ENCODE measurements at regions not wholly inside any gene's neighbourhood (a gene's known extent, or its start where the extent isn't known, plus 50 kb on each side); places are given as distances from the start of the nearest gene placed in this dataset.

DNA sequence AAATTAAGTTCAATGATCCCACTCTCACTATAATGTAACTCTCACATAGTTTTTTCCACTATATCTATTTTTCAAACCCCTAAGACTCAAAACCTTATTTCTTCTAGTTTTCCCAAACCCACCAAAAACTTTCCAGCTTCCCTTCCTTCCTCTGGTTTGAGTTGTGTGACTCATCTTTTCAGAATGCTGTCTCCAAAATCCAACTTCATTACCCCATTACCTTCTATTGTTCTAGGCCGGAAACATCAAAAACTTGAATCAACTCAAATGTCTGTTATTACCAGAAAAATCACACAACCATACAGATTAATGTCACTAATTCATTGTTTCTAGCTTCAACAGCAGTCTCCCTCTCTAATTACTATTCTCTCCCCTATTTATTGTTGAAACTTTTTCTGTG lies 1090.3 kb downstream of the HACE1 start:
- Histone ChIP-seq H3K27ac (ENCODE audit: low read length) (no peak overlapping the region), H3K4me1 (ENCODE audit: control insufficient read depth, insufficient read depth, low read length) (no peaks in the 10 kb centered on the region), H3K9me3 (ENCODE audit: control insufficient read depth, insufficient read depth, low read depth, low read length) (no peaks in the 10 kb centered on the region), H3K27me3 (ENCODE audit: control insufficient read depth, insufficient read depth, low read length) (no peaks in the 10 kb centered on the region), H3K36me3 (ENCODE audit: control insufficient read depth, insufficient read depth, low read length) (no peaks in the 10 kb centered on the region), H3K4me3 (ENCODE audit: low read depth in 2 of 2, low read length in 2 of 2) (no peak overlapping the region)
- in situ Hi-C loops (cut with HindIII; ENCODE audit: low pct_unique_long_range_greater_than_20kb, low sequenced_read_pairs), result no loop called here
- no peak for DNase-seq (ENCODE audit: low read depth, low spot score)
- BruUV-seq (replicated peaks), result no TSS peak
- CTCF ChIA-PET, result no interaction called here
- no peak for ATAC-seq
- POLR2A ChIA-PET, result no interaction called here
- intact Hi-C loops (cut with micrococcal nuclease; ENCODE audit: unreplicated experiment), result no loop called here
- TF ChIP-seq, protein P1, sequence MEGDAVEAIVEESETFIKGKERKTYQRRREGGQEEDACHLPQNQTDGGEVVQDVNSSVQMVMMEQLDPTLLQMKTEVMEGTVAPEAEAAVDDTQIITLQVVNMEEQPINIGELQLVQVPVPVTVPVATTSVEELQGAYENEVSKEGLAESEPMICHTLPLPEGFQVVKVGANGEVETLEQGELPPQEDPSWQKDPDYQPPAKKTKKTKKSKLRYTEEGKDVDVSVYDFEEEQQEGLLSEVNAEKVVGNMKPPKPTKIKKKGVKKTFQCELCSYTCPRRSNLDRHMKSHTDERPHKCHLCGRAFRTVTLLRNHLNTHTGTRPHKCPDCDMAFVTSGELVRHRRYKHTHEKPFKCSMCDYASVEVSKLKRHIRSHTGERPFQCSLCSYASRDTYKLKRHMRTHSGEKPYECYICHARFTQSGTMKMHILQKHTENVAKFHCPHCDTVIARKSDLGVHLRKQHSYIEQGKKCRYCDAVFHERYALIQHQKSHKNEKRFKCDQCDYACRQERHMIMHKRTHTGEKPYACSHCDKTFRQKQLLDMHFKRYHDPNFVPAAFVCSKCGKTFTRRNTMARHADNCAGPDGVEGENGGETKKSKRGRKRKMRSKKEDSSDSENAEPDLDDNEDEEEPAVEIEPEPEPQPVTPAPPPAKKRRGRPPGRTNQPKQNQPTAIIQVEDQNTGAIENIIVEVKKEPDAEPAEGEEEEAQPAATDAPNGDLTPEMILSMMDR (IDR thresholded peaks at IDR 0.05), result no peak
- TF ChIP-seq TCF7L2 (IDR thresholded peaks at IDR 0.05; ENCODE audit: low read depth, low read length) (no peak), POLR2AphosphoS5 (IDR thresholded peaks at IDR 0.05; ENCODE audit: low read depth, low read length) (no peak), SIN3A (IDR thresholded peaks at IDR 0.05; ENCODE audit: borderline replicate concordance, insufficient read depth, low read depth, low read length) (no peak)
- TF ChIP-seq, protein P2, sequence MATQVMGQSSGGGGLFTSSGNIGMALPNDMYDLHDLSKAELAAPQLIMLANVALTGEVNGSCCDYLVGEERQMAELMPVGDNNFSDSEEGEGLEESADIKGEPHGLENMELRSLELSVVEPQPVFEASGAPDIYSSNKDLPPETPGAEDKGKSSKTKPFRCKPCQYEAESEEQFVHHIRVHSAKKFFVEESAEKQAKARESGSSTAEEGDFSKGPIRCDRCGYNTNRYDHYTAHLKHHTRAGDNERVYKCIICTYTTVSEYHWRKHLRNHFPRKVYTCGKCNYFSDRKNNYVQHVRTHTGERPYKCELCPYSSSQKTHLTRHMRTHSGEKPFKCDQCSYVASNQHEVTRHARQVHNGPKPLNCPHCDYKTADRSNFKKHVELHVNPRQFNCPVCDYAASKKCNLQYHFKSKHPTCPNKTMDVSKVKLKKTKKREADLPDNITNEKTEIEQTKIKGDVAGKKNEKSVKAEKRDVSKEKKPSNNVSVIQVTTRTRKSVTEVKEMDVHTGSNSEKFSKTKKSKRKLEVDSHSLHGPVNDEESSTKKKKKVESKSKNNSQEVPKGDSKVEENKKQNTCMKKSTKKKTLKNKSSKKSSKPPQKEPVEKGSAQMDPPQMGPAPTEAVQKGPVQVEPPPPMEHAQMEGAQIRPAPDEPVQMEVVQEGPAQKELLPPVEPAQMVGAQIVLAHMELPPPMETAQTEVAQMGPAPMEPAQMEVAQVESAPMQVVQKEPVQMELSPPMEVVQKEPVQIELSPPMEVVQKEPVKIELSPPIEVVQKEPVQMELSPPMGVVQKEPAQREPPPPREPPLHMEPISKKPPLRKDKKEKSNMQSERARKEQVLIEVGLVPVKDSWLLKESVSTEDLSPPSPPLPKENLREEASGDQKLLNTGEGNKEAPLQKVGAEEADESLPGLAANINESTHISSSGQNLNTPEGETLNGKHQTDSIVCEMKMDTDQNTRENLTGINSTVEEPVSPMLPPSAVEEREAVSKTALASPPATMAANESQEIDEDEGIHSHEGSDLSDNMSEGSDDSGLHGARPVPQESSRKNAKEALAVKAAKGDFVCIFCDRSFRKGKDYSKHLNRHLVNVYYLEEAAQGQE (IDR thresholded peaks at IDR 0.05; ENCODE audit: insufficient read depth in 1 of 2, low read depth in 2 of 2, low read length in 1 of 2), result no peak

DNA sequence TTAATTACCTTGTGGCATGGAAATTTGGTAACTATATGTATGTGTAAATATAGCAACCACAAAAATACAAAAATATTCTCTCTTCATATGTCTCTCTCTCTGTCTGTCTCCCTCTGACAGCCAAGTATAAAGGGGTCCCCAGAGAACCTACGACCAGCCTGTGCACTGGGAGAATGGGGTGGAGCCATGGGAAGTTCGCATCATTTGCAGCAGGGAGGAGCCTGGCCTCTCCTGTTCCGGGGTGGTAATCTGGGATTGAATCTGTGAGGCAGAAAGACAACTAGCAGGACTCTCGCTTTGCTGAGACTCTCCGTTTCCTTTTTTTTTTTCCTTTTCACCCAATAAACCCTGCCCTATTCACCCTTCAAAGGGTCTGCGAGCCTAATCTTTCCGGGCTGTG lies 1109.1 kb downstream of the HACE1 start:
- TF ChIP-seq SIN3A (IDR thresholded peaks at IDR 0.05; ENCODE audit: borderline replicate concordance, insufficient read depth, low read depth, low read length) (no peak), TCF7L2 (IDR thresholded peaks at IDR 0.05; ENCODE audit: low read depth, low read length) (no peak), POLR2AphosphoS5 (IDR thresholded peaks at IDR 0.05; ENCODE audit: low read depth, low read length) (no peak)
- TF ChIP-seq, protein P2 (IDR thresholded peaks at IDR 0.05; ENCODE audit: insufficient read depth in 1 of 2, low read depth in 2 of 2, low read length in 1 of 2), result no peak
- TF ChIP-seq, protein P1 (IDR thresholded peaks at IDR 0.05), result no peak
- no peaks in the 10 kb centered on the region for H3K27me3 ChIP-seq (ENCODE audit: control insufficient read depth, insufficient read depth, low read length)
- intact Hi-C loops (cut with micrococcal nuclease; ENCODE audit: unreplicated experiment), result no loop called here
- CTCF ChIA-PET, result no interaction called here
- H3K4me1 ChIP-seq (ENCODE audit: control insufficient read depth, insufficient read depth, low read length), result no peaks in the 10 kb centered on the region
- no peak for ATAC-seq
- H3K4me3 ChIP-seq (ENCODE audit: low read depth in 2 of 2, low read length in 2 of 2), result no peak overlapping the region
- no TSS peak for BruUV-seq (replicated peaks)
- no peak for DNase-seq (ENCODE audit: low read depth, low spot score)
- H3K27ac ChIP-seq (ENCODE audit: low read length), result no peak overlapping the region
- H3K36me3 ChIP-seq (ENCODE audit: control insufficient read depth, insufficient read depth, low read length), result no peaks in the 10 kb centered on the region
- no peaks in the 10 kb centered on the region for H3K9me3 ChIP-seq (ENCODE audit: control insufficient read depth, insufficient read depth, low read depth, low read length)
- in situ Hi-C loops (cut with HindIII; ENCODE audit: low pct_unique_long_range_greater_than_20kb, low sequenced_read_pairs), result no loop called here
- POLR2A ChIA-PET, result no interaction called here

Measured in Panc1 (cell line).